Lower lobe of right lung (tissue), 2 donors: ENCODE measurements at regions not wholly inside any gene's neighbourhood (a gene's known extent, or its start where the extent isn't known, plus 50 kb on each side); places are given as distances from the start of the nearest gene placed in this dataset.

Experiments used
- ATAC-seq, 2 donors: fragments of 200-7000 bp; cut with Tn5 transposase; one replicate each; pipeline ENCODE4 v1.9.1; 2020 to 2022; ENCODE audit warnings: mild to moderate bottlenecking in 2 of 2, moderate library complexity in 2 of 2
- DNase-seq: peaks from one replicate; pipeline ENCODE4 v3.0.0-alpha.2; 2020
- H3K27ac ChIP-seq: fragments of 200-600 bp; one replicate; pipeline ENCODE4 v1.8.0; 2022
- H3K27me3 ChIP-seq: fragments of 200-600 bp; one replicate; pipeline ENCODE4 v1.8.0; 2022; ENCODE audit warnings: low read depth
- H3K36me3 ChIP-seq: fragments of 200-600 bp; one replicate; pipeline ENCODE4 v1.8.0; 2022; ENCODE audit warnings: mild to moderate bottlenecking
- H3K4me1 ChIP-seq: fragments of 200-600 bp; one replicate; pipeline ENCODE4 v1.8.0; 2022
- H3K4me3 ChIP-seq: fragments of 200-600 bp; one replicate; pipeline ENCODE4 v1.8.0; 2022; ENCODE audit warnings: mild to moderate bottlenecking
- H3K9me3 ChIP-seq: fragments of 200-600 bp; one replicate; pipeline ENCODE4 v1.8.0; 2022
- CTCF ChIP-seq: fragments of 200-600 bp; IDR thresholded peaks from one replicate; pipeline ENCODE4 v1.8.0; 2022; ENCODE audit warnings: antibody characterized with exemption, mild to moderate bottlenecking
- intact Hi-C: fragments of 100-400 bp; cut with DNase I; formaldehyde crosslinking; loops from one replicate; pipeline ENCODE4 v1.11.0; 2022
- donor health status: DM: no; HTN: yes; CAD: no; lungs with severe emphysema.

- H3K36me3 ChIP-seq: no peaks in the 10 kb centered on the region
- TF ChIP-seq CTCF: no peak
- no peaks in the 10 kb centered on the region for H3K9me3 ChIP-seq
- DNase-seq (no peak), ATAC-seq (no peak)
- no peaks in the 10 kb centered on the region for H3K27me3 ChIP-seq
- H3K4me1 ChIP-seq: no peaks in the 10 kb centered on the region
- intact Hi-C loops: no loop called here
- no peak overlapping the region for H3K4me3 ChIP-seq
- H3K27ac ChIP-seq: no peak overlapping the region
Measured at GRCh38 chr1:78279051-78279450, 211.7 kb upstream of the PTGFR start.

DNA sequence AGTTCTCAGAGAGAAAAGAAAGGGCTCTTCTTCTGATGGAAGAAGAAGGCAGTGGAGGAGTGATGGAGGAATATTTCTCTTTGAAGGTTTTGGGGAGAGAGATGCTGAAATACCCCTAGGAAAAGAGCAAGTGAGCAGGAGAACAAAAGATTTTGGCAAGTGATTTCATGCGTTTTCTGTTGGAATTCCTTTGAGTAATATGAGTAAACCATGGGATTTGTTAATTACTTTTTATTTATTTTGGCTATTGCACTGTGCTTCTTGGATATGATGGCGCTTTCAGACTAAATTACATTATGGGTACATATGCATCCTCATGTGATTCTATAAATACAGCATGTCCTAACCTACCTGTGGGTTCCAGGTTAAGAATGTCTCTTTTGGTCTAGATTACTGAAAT lies 210.1 kb upstream of the PTGFR start:
- TF ChIP-seq CTCF: no peak
- intact Hi-C loops: no loop called here
- DNase-seq (no peak), ATAC-seq (no peak)
- Histone ChIP-seq H3K4me1 (no peaks in the 10 kb centered on the region), H3K9me3 (no peaks in the 10 kb centered on the region), H3K36me3 (no peaks in the 10 kb centered on the region), H3K4me3 (no peak overlapping the region), H3K27ac (no peak overlapping the region), H3K27me3 (no peaks in the 10 kb centered on the region)

DNA sequence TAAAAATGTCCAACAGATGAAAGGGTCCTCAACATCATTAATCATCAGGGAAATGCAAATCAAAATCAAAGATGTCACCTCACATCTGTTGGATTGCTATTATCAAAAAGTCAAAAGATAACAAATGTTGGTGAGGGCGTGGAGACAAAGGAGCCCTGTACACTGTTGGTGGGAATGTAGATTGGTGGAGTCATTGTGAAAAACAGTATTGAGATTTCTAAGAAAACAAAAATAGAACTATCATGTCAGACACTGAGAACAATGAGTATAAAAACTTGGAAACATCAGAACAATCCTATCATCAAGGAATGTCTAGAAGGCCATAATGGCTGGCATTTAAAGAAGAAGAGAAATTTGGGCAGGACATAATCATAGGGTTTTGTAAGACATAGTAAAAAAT lies 209.2 kb upstream of the PTGFR start:
- no peaks in the 10 kb centered on the region for H3K27me3 ChIP-seq
- no peaks in the 10 kb centered on the region for H3K4me1 ChIP-seq
- DNase-seq (no peak), ATAC-seq (no peak)
- H3K27ac ChIP-seq: no peak overlapping the region
- intact Hi-C loops: no loop called here
- H3K4me3 ChIP-seq: no peak overlapping the region
- no peak for TF ChIP-seq CTCF
- H3K9me3 ChIP-seq: no peaks in the 10 kb centered on the region
- no peaks in the 10 kb centered on the region for H3K36me3 ChIP-seq

GRCh38 chr1:78283691-78284090 lies 207.1 kb upstream of the PTGFR start:
- no peak for DNase-seq
- intact Hi-C loops: no loop called here
- TF ChIP-seq CTCF: no peak
- no peaks in the 10 kb centered on the region for H3K36me3 ChIP-seq
- no peaks in the 10 kb centered on the region for H3K4me1 ChIP-seq
- no peak for ATAC-seq
- H3K27ac ChIP-seq: no peak overlapping the region
- no peak overlapping the region for H3K4me3 ChIP-seq
- no peaks in the 10 kb centered on the region for H3K9me3 ChIP-seq
- no peaks in the 10 kb centered on the region for H3K27me3 ChIP-seq

DNA sequence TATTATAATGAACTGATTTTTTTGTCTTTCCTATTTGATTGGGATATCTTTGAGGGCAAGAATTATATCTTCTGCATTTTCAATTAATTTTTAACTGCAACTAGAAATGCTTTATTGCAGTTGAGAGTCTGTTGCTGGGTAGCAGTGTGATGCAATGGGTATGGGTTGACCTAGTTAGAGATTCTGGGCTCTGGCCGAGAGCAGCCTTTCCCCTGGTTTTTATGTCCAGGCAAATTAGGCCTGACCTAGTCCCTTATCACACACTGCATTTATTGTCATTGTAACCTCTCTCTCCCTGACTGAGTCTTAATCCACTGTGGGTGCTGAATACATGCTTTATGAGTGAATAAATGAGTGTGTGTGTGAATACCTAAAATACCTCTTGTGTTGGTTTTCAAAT lies 206.4 kb upstream of the PTGFR start:
- intact Hi-C loops: no loop called here
- ATAC-seq: peak; percentile 54 to 70

More for the DNA sequence above, 206.4 kb upstream of the PTGFR start:
- no peak for DNase-seq
- H3K27me3 ChIP-seq: no peaks in the 10 kb centered on the region
- no peak for TF ChIP-seq CTCF
- no peaks in the 10 kb centered on the region for H3K36me3 ChIP-seq
- no peak overlapping the region for H3K4me3 ChIP-seq
- no peaks in the 10 kb centered on the region for H3K9me3 ChIP-seq
- no peaks in the 10 kb centered on the region for H3K4me1 ChIP-seq
- no peak overlapping the region for H3K27ac ChIP-seq
